Chondrocyte (in vitro differentiated cells): ENCODE measurements at regions not wholly inside any gene's neighbourhood (a gene's known extent, or its start where the extent isn't known, plus 50 kb on each side); places are given as distances from the start of the nearest gene placed in this dataset.

ENCODE experiments used
- DNase-seq: peaks from one replicate; pipeline ENCODE4 v3.0.0; 2021; ENCODE audit warnings: mixed read lengths, low spot score
- H3K27ac Mint-ChIP-seq: one replicate; pipeline ENCODE4 v1.8.0; 2021; ENCODE audit warnings: mild to moderate bottlenecking, moderate library complexity, mixed read lengths; ENCODE audit not compliant: unreplicated experiment
- H3K27me3 Mint-ChIP-seq: 2 replicates; pipeline ENCODE4 v1.8.0; 2021; ENCODE audit warnings: low read depth, mixed read lengths
- H3K36me3 Mint-ChIP-seq: 2 replicates; pipeline ENCODE4 v1.8.0; 2021; ENCODE audit warnings: low read depth, mixed read lengths
- H3K4me1 Mint-ChIP-seq: 2 replicates; pipeline ENCODE4 v1.8.0; 2021; ENCODE audit warnings: low read depth, mild to moderate bottlenecking, mixed read lengths
- H3K4me3 Mint-ChIP-seq: one replicate; pipeline ENCODE4 v1.8.0; 2021; ENCODE audit warnings: mild to moderate bottlenecking, moderate library complexity, mixed read lengths; ENCODE audit not compliant: unreplicated experiment
- H3K9me3 Mint-ChIP-seq: 2 replicates; pipeline ENCODE4 v1.8.0; 2021; ENCODE audit warnings: low read depth, mixed read lengths
- CTCF ChIP-seq: fragments of 200-600 bp; sonication (generic); IDR thresholded peaks from 2 replicates; pipeline ENCODE4 v1.5.0; 2021; ENCODE audit warnings: antibody characterized with exemption, mild to moderate bottlenecking, moderate library complexity

DNA sequence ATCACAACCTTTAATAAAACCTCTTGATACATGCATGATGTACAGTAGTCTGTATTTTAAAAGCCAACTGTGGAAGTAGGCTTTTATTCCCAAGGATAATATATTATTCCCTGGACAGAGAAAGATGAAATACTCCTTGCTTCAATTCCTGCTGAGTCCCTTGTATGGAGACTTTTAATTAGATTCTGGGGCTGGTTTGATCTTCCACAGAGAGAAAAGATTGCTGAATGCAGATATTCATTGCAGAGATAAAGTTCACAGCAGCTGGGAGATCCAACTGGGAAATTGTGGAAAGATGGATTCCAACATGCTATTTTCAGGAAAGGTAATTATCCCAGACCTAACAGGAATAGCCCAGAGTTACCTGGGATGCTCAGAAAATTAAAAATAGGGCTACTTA, 607.0 kb upstream of the HS6ST1 start:
- H3K27ac Mint-ChIP-seq, result no peak overlapping the region
- no peaks in the 10 kb centered on the region for H3K4me1 Mint-ChIP-seq
- DNase-seq, result no peak
- H3K36me3 Mint-ChIP-seq, result no peaks in the 10 kb centered on the region
- no peak overlapping the region for H3K4me3 Mint-ChIP-seq
- H3K27me3 Mint-ChIP-seq, result peaks cover 10% of the 10 kb centered on the region
- peaks cover 21% of the 10 kb centered on the region for H3K9me3 Mint-ChIP-seq
- no peak for TF ChIP-seq CTCF

GRCh38 chr2:128930101-128930500, 611.4 kb upstream of the HS6ST1 start:
- Mint-ChIP-seq H3K27ac (no peak overlapping the region), H3K36me3 (no peaks in the 10 kb centered on the region), H3K27me3 (peaks cover 5% of the 10 kb centered on the region), H3K4me1 (no peaks in the 10 kb centered on the region), H3K4me3 (no peak overlapping the region), H3K9me3 (peaks cover 18% of the 10 kb centered on the region)
- TF ChIP-seq CTCF, result no peak
- DNase-seq, result no peak

- TF ChIP-seq CTCF, result no peak
- no peak for DNase-seq
- H3K9me3 Mint-ChIP-seq, result peaks cover 9% of the 10 kb centered on the region
- no peak overlapping the region for H3K4me3 Mint-ChIP-seq
- H3K27me3 Mint-ChIP-seq, result peaks cover 3% of the 10 kb centered on the region
- no peaks in the 10 kb centered on the region for H3K36me3 Mint-ChIP-seq
- H3K4me1 Mint-ChIP-seq, result no peaks in the 10 kb centered on the region
- no peak overlapping the region for H3K27ac Mint-ChIP-seq
These were observed 621.7 kb upstream of the HS6ST1 start for GRCh38 chr2:128940378-128940777.

- Mint-ChIP-seq H3K27ac (no peak overlapping the region), H3K9me3 (peaks cover 21% of the 10 kb centered on the region), H3K36me3 (no peaks in the 10 kb centered on the region), H3K4me3 (no peak overlapping the region), H3K4me1 (no peaks in the 10 kb centered on the region), H3K27me3 (peaks cover 6% of the 10 kb centered on the region)
- TF ChIP-seq CTCF, result no peak
- no peak for DNase-seq
These were observed 623.1 kb upstream of the HS6ST1 start for GRCh38 chr2:128941751-128942150.

- no peak for DNase-seq
- H3K4me1 Mint-ChIP-seq, result no peaks in the 10 kb centered on the region
- H3K27ac Mint-ChIP-seq, result no peak overlapping the region
- H3K27me3 Mint-ChIP-seq, result peaks cover 11% of the 10 kb centered on the region
- TF ChIP-seq CTCF, result no peak
- H3K4me3 Mint-ChIP-seq, result no peak overlapping the region
- H3K9me3 Mint-ChIP-seq, result peaks cover 39% of the 10 kb centered on the region
- H3K36me3 Mint-ChIP-seq, result no peaks in the 10 kb centered on the region
These were observed 630.7 kb upstream of the HS6ST1 start for GRCh38 chr2:128949360-128949759.
